ENCODE measurements at regions not wholly inside any gene's neighbourhood (a gene's known extent, or its start where the extent isn't known, plus 50 kb on each side); places are given as distances from the start of the nearest gene placed in this dataset.

- intact Hi-C loops (cut with DNase I; ENCODE audit: low total_unique reads), result no loop called here
- WGBS, 2 donors, result 90 to 93% methylated on average over 6 of the region's 6 CpGs
- no peak overlapping the region for H3K27ac ChIP-seq
- no peaks in the 10 kb centered on the region for H3K9me3 ChIP-seq
- H3K27me3 ChIP-seq, result no peaks in the 10 kb centered on the region
- H3K36me3 ChIP-seq (ENCODE audit: low read depth, missing control alignments), result no peaks in the 10 kb centered on the region
- no peak for DNase-seq
- no peak overlapping the region for H3K4me3 ChIP-seq
- TF ChIP-seq POLR2A (IDR thresholded peaks at IDR 0.05), result no peak
- TF ChIP-seq CTCF (IDR thresholded peaks at IDR 0.05), result no peak
- H3K4me1 ChIP-seq, result no peaks in the 10 kb centered on the region
These were observed 103.4 kb downstream of the IRF8 start for GRCh38 chr16:86002178-86002900.

- intact Hi-C loops (cut with DNase I; ENCODE audit: low total_unique reads), result no loop called here
- no peak overlapping the region for H3K4me3 ChIP-seq
- no peaks in the 10 kb centered on the region for H3K9me3 ChIP-seq
- 85 to 92% methylated on average over 3 of the region's 3 CpGs for WGBS, 2 donors
- no peak overlapping the region for H3K27ac ChIP-seq
- H3K36me3 ChIP-seq (ENCODE audit: low read depth, missing control alignments), result no peaks in the 10 kb centered on the region
- no peak for DNase-seq
- no peaks in the 10 kb centered on the region for H3K4me1 ChIP-seq
- no peaks in the 10 kb centered on the region for H3K27me3 ChIP-seq
- TF ChIP-seq CTCF (IDR thresholded peaks at IDR 0.05) (no peak), POLR2A (IDR thresholded peaks at IDR 0.05) (no peak)
These were observed 108.6 kb downstream of the IRF8 start for GRCh38 chr16:86007524-86007923.

- no peak overlapping the region for H3K27ac ChIP-seq
- TF ChIP-seq CTCF (IDR thresholded peaks at IDR 0.05) (no peak), POLR2A (IDR thresholded peaks at IDR 0.05) (no peak)
- no peaks in the 10 kb centered on the region for H3K27me3 ChIP-seq
- no peaks in the 10 kb centered on the region for H3K9me3 ChIP-seq
- H3K36me3 ChIP-seq (ENCODE audit: low read depth, missing control alignments), result no peaks in the 10 kb centered on the region
- no peak overlapping the region for H3K4me3 ChIP-seq
- no peak for DNase-seq
- no peaks in the 10 kb centered on the region for H3K4me1 ChIP-seq
- intact Hi-C loops (cut with DNase I; ENCODE audit: low total_unique reads), result loop anchor here (10.0 kb wide), 1 partner anchor 186 kb away; no protein-coding TSS in a partner anchor
- 82 to 83% methylated on average over 6 of the region's 6 CpGs for WGBS, 2 donors
These were observed 111.7 kb downstream of the IRF8 start for GRCh38 chr16:86010680-86011141.

GRCh38 chr16:86011532-86011931, 112.6 kb downstream of the IRF8 start:
- H3K4me3 ChIP-seq, result no peak overlapping the region
- H3K27ac ChIP-seq, result no peak overlapping the region
- no peaks in the 10 kb centered on the region for H3K4me1 ChIP-seq
- H3K36me3 ChIP-seq (ENCODE audit: low read depth, missing control alignments), result no peaks in the 10 kb centered on the region
- TF ChIP-seq CTCF (IDR thresholded peaks at IDR 0.05), result no peak
- TF ChIP-seq POLR2A (IDR thresholded peaks at IDR 0.05), result no peak
- DNase-seq, result no peak
- no peaks in the 10 kb centered on the region for H3K9me3 ChIP-seq
- intact Hi-C loops (cut with DNase I; ENCODE audit: low total_unique reads), result loop anchor here (10.0 kb wide), 1 partner anchor 187 kb away; no protein-coding TSS in a partner anchor
- 79 to 86% methylated on average over 5 of the region's 5 CpGs for WGBS, 2 donors
- H3K27me3 ChIP-seq, result no peaks in the 10 kb centered on the region

GRCh38 chr16:86012221-86012620, 113.3 kb downstream of the IRF8 start:
- H3K27ac ChIP-seq, result no peak overlapping the region
- intact Hi-C loops (cut with DNase I; ENCODE audit: low total_unique reads), result loop anchor here (10.0 kb wide), 1 partner anchor 187 kb away; no protein-coding TSS in a partner anchor
- no peak for DNase-seq
- H3K4me1 ChIP-seq, result no peaks in the 10 kb centered on the region
- no peaks in the 10 kb centered on the region for H3K27me3 ChIP-seq
- TF ChIP-seq CTCF (IDR thresholded peaks at IDR 0.05), result no peak
- TF ChIP-seq POLR2A (IDR thresholded peaks at IDR 0.05), result no peak
- no peak overlapping the region for H3K4me3 ChIP-seq
- WGBS, 2 donors, result 77 to 81% methylated on average over 5 of the region's 5 CpGs
- H3K36me3 ChIP-seq (ENCODE audit: low read depth, missing control alignments), result no peaks in the 10 kb centered on the region
- no peaks in the 10 kb centered on the region for H3K9me3 ChIP-seq

Measured in testis (tissue), 2 donors.